GM12878 (cell line): ENCODE measurements at regions not wholly inside any gene's neighbourhood (a gene's known extent, or its start where the extent isn't known, plus 50 kb on each side); places are given as distances from the start of the nearest gene placed in this dataset.

Source experiments
- CBX5 ChIP-seq: sonication (generic); IDR thresholded peaks from 2 replicates; pipeline ENCODE4 v1.6.1; 2016; ENCODE audit warnings: low read depth, moderate library complexity, mild to moderate bottlenecking, inconsistent platforms
- CHD1 ChIP-seq: IDR thresholded peaks from 2 replicates; pipeline ENCODE4 v1.6.1; 2012; ENCODE audit warnings: low read depth, low read length, improper control_type of control experiment
- CHD2 ChIP-seq: IDR thresholded peaks from 2 replicates; pipeline ENCODE4 v1.6.1; 2011; ENCODE audit warnings: low read depth, low read length, improper control_type of control experiment, borderline replicate concordance
- DPF2 ChIP-seq: fragments of 450-650 bp; IDR thresholded peaks from 2 replicates; pipeline ENCODE4 v1.6.1; 2017; ENCODE audit warnings: mild to moderate bottlenecking
- EGR1 ChIP-seq, 2 experiments: IDR thresholded peaks; 1 replicate in 1 of 2; 2 replicates in 1 of 2; pipeline ENCODE4 v1.6.1; 2011 to 2012; ENCODE audit warnings: low read depth in 2 of 2, low read length in 2 of 2, borderline replicate concordance in 1 of 2, mild to moderate bottlenecking in 1 of 2, moderate library complexity in 1 of 2
- FOXK2 ChIP-seq: fragments of 450-650 bp; IDR thresholded peaks from 2 replicates; pipeline ENCODE4 v1.6.1; 2017; ENCODE audit warnings: mild to moderate bottlenecking, moderate library complexity
- IKZF2 ChIP-seq, 2 experiments: fragments of 450-650 bp; IDR thresholded peaks; 2 replicates each; pipeline ENCODE4 v1.6.1; 2017; ENCODE audit warnings: mild to moderate bottlenecking in 2 of 2, moderate library complexity in 2 of 2
- MEF2B ChIP-seq: fragments of 450-650 bp; IDR thresholded peaks from 2 replicates; pipeline ENCODE4 v1.6.1; 2018; ENCODE audit warnings: mild to moderate bottlenecking, moderate library complexity; ENCODE audit not compliant: partially characterized antibody, poor library complexity, severe bottlenecking
- MTA2 ChIP-seq: fragments of 450-650 bp; IDR thresholded peaks from 2 replicates; pipeline ENCODE4 v1.6.1; 2016; ENCODE audit warnings: low read depth, mild to moderate bottlenecking, moderate library complexity
- NR2C1 ChIP-seq: fragments of 450-650 bp; IDR thresholded peaks from 2 replicates; pipeline ENCODE4 v1.6.1; 2017; ENCODE audit warnings: antibody characterized with exemption, mild to moderate bottlenecking, moderate library complexity
- RB1 ChIP-seq: fragments of 450-650 bp; formaldehyde crosslinking; IDR thresholded peaks from 2 replicates; pipeline ENCODE4 v1.6.1; 2017; ENCODE audit warnings: mild to moderate bottlenecking, borderline replicate concordance
- RFX5 ChIP-seq: IDR thresholded peaks from 2 replicates; pipeline ENCODE4 v1.6.1; 2011; ENCODE audit warnings: low read depth, low read length, improper control_type of control experiment
- SUPT20H ChIP-seq: IDR thresholded peaks from 2 replicates; pipeline ENCODE4 v1.6.1; 2011; ENCODE audit warnings: low read depth, mild to moderate bottlenecking, low read length, moderate library complexity, borderline replicate concordance; ENCODE audit not compliant: control insufficient read depth
- TCF3 ChIP-seq: IDR thresholded peaks from 2 replicates; pipeline ENCODE4 v1.6.1; 2012; ENCODE audit warnings: low read depth, mild to moderate bottlenecking, low read length, borderline replicate concordance; ENCODE audit not compliant: insufficient read depth
- TCF7 ChIP-seq: IDR thresholded peaks from 2 replicates; pipeline ENCODE4 v1.6.1; 2014; ENCODE audit warnings: antibody characterized with exemption, borderline replicate concordance
- WRNIP1 ChIP-seq: IDR thresholded peaks from 2 replicates; pipeline ENCODE4 v1.6.1; 2011; ENCODE audit warnings: low read depth, low read length, improper control_type of control experiment, borderline replicate concordance
- TF ChIP-seq, protein P1 (sequence below): fragments of 450-650 bp; IDR thresholded peaks from 2 replicates; pipeline ENCODE4 v1.6.1; 2016; ENCODE audit warnings: mild to moderate bottlenecking
- TF ChIP-seq, protein P2 (sequence below), 3 experiments: IDR thresholded peaks in 2 of 3; conservative IDR thresholded peaks in 1 of 3; 2 replicates each; pipeline ENCODE4 v1.5.1; 2011; ENCODE audit warnings: low read depth in 3 of 3, low read length in 3 of 3, mild to moderate bottlenecking in 3 of 3, control low read depth in 2 of 3, moderate library complexity in 2 of 3, inconsistent platforms in 1 of 3, mixed read lengths in 1 of 3; ENCODE audit not compliant: control insufficient read depth in 2 of 3, insufficient read depth in 1 of 3; ENCODE audit errors: extremely low read depth in 1 of 3
- TF ChIP-seq, protein P3 (sequence below): IDR thresholded peaks from 2 replicates; pipeline ENCODE4 v1.6.1; 2012; ENCODE audit warnings: low read length, inconsistent platforms
- TF ChIP-seq, protein P4 (sequence below): fragments of 450-650 bp; IDR thresholded peaks from 2 replicates; pipeline ENCODE4 v1.6.1; 2017; ENCODE audit warnings: borderline replicate concordance
- TF ChIP-seq, protein P5 (sequence below): IDR thresholded peaks from 2 replicates; pipeline ENCODE4 v1.6.1; 2011; ENCODE audit warnings: mild to moderate bottlenecking, low read depth, low read length, moderate library complexity; ENCODE audit not compliant: insufficient replicate concordance
- TF ChIP-seq, protein P6 (sequence below): IDR thresholded peaks from 2 replicates; pipeline ENCODE4 v1.6.1; 2011; ENCODE audit warnings: borderline replicate concordance, low read depth, mild to moderate bottlenecking, moderate library complexity, mixed read lengths, low read length; ENCODE audit not compliant: insufficient read depth; ENCODE audit errors: extremely low read length

DNA sequence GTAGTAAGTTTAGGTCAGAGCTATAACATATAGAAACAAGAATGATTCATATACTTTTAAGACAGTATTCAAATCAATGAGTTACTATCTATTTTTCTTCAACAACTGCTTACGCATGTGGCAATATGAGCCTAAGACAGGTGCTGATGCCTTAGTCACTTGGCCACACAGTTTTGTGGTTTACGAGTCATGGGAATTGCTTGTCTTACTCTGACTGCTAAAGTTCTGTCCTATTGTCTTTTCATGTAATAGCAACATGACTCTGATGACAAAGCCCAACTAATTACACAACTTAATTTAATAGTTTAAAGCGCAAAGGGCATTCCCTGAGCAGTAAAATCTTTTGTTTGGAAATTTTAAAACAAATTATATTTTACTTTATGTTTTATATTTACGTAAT lies 159.3 kb upstream of the CENPW start (continued):
- TF ChIP-seq, protein P1, sequence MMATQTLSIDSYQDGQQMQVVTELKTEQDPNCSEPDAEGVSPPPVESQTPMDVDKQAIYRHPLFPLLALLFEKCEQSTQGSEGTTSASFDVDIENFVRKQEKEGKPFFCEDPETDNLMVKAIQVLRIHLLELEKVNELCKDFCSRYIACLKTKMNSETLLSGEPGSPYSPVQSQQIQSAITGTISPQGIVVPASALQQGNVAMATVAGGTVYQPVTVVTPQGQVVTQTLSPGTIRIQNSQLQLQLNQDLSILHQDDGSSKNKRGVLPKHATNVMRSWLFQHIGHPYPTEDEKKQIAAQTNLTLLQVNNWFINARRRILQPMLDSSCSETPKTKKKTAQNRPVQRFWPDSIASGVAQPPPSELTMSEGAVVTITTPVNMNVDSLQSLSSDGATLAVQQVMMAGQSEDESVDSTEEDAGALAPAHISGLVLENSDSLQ, result no peak
- TF ChIP-seq IKZF2 (IDR thresholded peaks at IDR 0.05) (peak; percentile 48 to 51; a peak in 2 of 4 replicates), RFX5 (no peak), TCF3 (no peak), CHD2 (no peak), MEF2B (no peak), FOXK2 (no peak), CBX5 (no peak), RB1 (no peak), WRNIP1 (no peak), MTA2 (peak; percentile 69; the same call in 1 of the 2 replicates), NR2C1 (no peak), DPF2 (no peak), CHD1 (no peak), TCF7 (no peak), SUPT20H (no peak), EGR1 (IDR thresholded peaks at IDR 0.05; ENCODE audit: borderline replicate concordance in 1 of 2, low read depth in 2 of 2, low read length in 2 of 2) (no peak)
- TF ChIP-seq, protein P2, sequence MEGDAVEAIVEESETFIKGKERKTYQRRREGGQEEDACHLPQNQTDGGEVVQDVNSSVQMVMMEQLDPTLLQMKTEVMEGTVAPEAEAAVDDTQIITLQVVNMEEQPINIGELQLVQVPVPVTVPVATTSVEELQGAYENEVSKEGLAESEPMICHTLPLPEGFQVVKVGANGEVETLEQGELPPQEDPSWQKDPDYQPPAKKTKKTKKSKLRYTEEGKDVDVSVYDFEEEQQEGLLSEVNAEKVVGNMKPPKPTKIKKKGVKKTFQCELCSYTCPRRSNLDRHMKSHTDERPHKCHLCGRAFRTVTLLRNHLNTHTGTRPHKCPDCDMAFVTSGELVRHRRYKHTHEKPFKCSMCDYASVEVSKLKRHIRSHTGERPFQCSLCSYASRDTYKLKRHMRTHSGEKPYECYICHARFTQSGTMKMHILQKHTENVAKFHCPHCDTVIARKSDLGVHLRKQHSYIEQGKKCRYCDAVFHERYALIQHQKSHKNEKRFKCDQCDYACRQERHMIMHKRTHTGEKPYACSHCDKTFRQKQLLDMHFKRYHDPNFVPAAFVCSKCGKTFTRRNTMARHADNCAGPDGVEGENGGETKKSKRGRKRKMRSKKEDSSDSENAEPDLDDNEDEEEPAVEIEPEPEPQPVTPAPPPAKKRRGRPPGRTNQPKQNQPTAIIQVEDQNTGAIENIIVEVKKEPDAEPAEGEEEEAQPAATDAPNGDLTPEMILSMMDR (IDR thresholded peaks at IDR 0.05 in 2 of 3, conservative IDR thresholded peaks at IDR 0.05 in 1 of 3; ENCODE audit: control insufficient read depth in 2 of 3, extremely low read depth in 1 of 3, insufficient read depth in 1 of 3, low read depth in 3 of 3, low read length in 3 of 3), result no peak
- TF ChIP-seq, protein P3, sequence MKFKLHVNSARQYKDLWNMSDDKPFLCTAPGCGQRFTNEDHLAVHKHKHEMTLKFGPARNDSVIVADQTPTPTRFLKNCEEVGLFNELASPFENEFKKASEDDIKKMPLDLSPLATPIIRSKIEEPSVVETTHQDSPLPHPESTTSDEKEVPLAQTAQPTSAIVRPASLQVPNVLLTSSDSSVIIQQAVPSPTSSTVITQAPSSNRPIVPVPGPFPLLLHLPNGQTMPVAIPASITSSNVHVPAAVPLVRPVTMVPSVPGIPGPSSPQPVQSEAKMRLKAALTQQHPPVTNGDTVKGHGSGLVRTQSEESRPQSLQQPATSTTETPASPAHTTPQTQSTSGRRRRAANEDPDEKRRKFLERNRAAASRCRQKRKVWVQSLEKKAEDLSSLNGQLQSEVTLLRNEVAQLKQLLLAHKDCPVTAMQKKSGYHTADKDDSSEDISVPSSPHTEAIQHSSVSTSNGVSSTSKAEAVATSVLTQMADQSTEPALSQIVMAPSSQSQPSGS, result peak; percentile 33; the same call in 1 of the 2 replicates
- TF ChIP-seq, protein P4, sequence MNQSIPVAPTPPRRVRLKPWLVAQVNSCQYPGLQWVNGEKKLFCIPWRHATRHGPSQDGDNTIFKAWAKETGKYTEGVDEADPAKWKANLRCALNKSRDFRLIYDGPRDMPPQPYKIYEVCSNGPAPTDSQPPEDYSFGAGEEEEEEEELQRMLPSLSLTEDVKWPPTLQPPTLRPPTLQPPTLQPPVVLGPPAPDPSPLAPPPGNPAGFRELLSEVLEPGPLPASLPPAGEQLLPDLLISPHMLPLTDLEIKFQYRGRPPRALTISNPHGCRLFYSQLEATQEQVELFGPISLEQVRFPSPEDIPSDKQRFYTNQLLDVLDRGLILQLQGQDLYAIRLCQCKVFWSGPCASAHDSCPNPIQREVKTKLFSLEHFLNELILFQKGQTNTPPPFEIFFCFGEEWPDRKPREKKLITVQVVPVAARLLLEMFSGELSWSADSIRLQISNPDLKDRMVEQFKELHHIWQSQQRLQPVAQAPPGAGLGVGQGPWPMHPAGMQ, result no peak
- TF ChIP-seq, protein P5, sequence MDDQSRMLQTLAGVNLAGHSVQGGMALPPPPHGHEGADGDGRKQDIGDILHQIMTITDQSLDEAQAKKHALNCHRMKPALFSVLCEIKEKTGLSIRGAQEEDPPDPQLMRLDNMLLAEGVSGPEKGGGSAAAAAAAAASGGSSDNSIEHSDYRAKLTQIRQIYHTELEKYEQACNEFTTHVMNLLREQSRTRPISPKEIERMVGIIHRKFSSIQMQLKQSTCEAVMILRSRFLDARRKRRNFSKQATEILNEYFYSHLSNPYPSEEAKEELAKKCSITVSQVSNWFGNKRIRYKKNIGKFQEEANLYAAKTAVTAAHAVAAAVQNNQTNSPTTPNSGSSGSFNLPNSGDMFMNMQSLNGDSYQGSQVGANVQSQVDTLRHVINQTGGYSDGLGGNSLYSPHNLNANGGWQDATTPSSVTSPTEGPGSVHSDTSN, result no peak
- TF ChIP-seq, protein P6, sequence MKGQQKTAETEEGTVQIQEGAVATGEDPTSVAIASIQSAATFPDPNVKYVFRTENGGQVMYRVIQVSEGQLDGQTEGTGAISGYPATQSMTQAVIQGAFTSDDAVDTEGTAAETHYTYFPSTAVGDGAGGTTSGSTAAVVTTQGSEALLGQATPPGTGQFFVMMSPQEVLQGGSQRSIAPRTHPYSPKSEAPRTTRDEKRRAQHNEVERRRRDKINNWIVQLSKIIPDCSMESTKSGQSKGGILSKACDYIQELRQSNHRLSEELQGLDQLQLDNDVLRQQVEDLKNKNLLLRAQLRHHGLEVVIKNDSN, result no peak
